HCT116 (cell line): ENCODE measurements at regions not wholly inside any gene's neighbourhood (a gene's known extent, or its start where the extent isn't known, plus 50 kb on each side); places are given as distances from the start of the nearest gene placed in this dataset.

Source experiments
- ATAC-seq: fragments of 200-7000 bp; cut with Tn5 transposase; 2 replicates; pipeline ENCODE4 v1.9.1; 2020; ENCODE audit warnings: mild to moderate bottlenecking, moderate library complexity
- BruUV-seq: library from RNA; stranded (reverse); fragments of 400-500 nt; replicated peaks from 2 replicates; lab custom pipeline; 2021; lab: Mats Ljungman, UMichigan
- CTCF ChIA-PET: fragments of 300-600 bp; sonication (Branson Sonifier 250); formaldehyde crosslinking; loops from one replicate; lab custom pipeline; 2021; ENCODE audit warnings: antibody characterized with exemption; lab: Charles Lee
- POLR2A ChIA-PET: fragments of 300-600, 350-600 bp; sonication (Branson Sonifier 250); formaldehyde crosslinking; loops from one replicate; lab custom pipeline; 2021; ENCODE audit warnings: antibody characterized with exemption; lab: Charles Lee
- RAD21 ChIA-PET, 2 experiments: fragments of 300-600 bp; sonication (Branson Sonifier 250); formaldehyde crosslinking; loops; one replicate each; lab custom pipeline; 2023; ENCODE audit warnings: low total read pairs in 2 of 2; ENCODE audit not compliant: uncharacterized antibody in 2 of 2, unreplicated experiment in 2 of 2, low non-redundant PET in 1 of 2; lab: Charles Lee
- DNase-seq: peaks from one replicate; pipeline ENCODE4 v3.0.0-alpha.2; 2010; ENCODE audit warnings: low read depth, low spot score
- H2AFZ ChIP-seq: fragments of 200-600 bp; shearing (Covaris generic), sonication (generic); 2 replicates; pipeline ENCODE4 v1.6.1; 2017; ENCODE audit warnings: low read depth, mixed run types, mixed read lengths, antibody characterized with exemption, low read length; ENCODE audit not compliant: poor library complexity, severe bottlenecking
- H3K27ac ChIP-seq: 2 replicates; pipeline ENCODE4 v1.5.1; 2012; ENCODE audit warnings: low read depth, low read length
- H3K27me3 ChIP-seq: fragments of 200-600 bp; sonication (generic); 2 replicates; pipeline ENCODE4 v1.6.1; 2016; ENCODE audit warnings: mixed run types, low read length, mixed read lengths; ENCODE audit not compliant: insufficient read depth
- H3K36me3 ChIP-seq, 2 experiments: fragments of 200-500 bp in 1 of 2; fragments of 200-600 bp in 1 of 2; sonication (Bioruptor generic) in 1 of 2; sonication (generic) in 1 of 2; 2 replicates each; pipeline versions ENCODE4 v1.5.1 to v1.6.1; 2014 to 2016; ENCODE audit warnings: low read length in 2 of 2, inconsistent platforms in 1 of 2, mixed read lengths in 1 of 2, mixed run types in 1 of 2; ENCODE audit not compliant: insufficient read depth in 2 of 2, control insufficient read depth in 1 of 2
- H3K4me1 ChIP-seq, 2 experiments: fragments of 200-600 bp in 1 of 2; sonication (generic) in 1 of 2; 2 replicates each; pipeline versions ENCODE4 v1.5.1 to v1.6.1; 2012 to 2017; ENCODE audit warnings: low read length in 2 of 2, inconsistent platforms in 1 of 2, mild to moderate bottlenecking in 1 of 2, mixed read lengths in 1 of 2, mixed run types in 1 of 2, moderate library complexity in 1 of 2; ENCODE audit not compliant: insufficient read depth in 2 of 2, control insufficient read depth in 1 of 2
- H3K4me2 ChIP-seq: fragments of 200-600 bp; sonication (generic); 2 replicates; pipeline ENCODE4 v1.6.1; 2017; ENCODE audit warnings: mixed run types, low read length, mixed read lengths
- H3K4me3 ChIP-seq, 2 experiments: fragments of 200-600 bp in 1 of 2; sonication (generic) in 1 of 2; replicated peaks in 1 of 2; 2 replicates each; pipeline ENCODE4 v1.5.1; 2011 to 2016; ENCODE audit warnings: low read length in 2 of 2, control low read depth in 1 of 2, low read depth in 1 of 2, mild to moderate bottlenecking in 1 of 2, mixed read lengths in 1 of 2, mixed run types in 1 of 2
- H3K79me2 ChIP-seq: fragments of 200-600 bp; sonication (generic); 2 replicates; pipeline ENCODE4 v1.6.1; 2017; ENCODE audit warnings: mild to moderate bottlenecking, mixed run types, low read length, moderate library complexity, mixed read lengths; ENCODE audit not compliant: insufficient read depth
- H3K9ac ChIP-seq: fragments of 200-600 bp; sonication (generic); 2 replicates; pipeline ENCODE4 v1.6.1; 2016; ENCODE audit warnings: low read length, mixed read lengths
- H3K9me2 ChIP-seq: fragments of 200-600 bp; sonication (generic), shearing (Covaris generic); 2 replicates; pipeline ENCODE4 v1.6.1; 2017; ENCODE audit warnings: mixed run types, mild to moderate bottlenecking, moderate library complexity; ENCODE audit not compliant: insufficient read depth
- H3K9me3 ChIP-seq, 2 experiments: fragments of 200-500 bp in 1 of 2; fragments of 200-600 bp in 1 of 2; sonication (Bioruptor generic) in 1 of 2; sonication (generic) in 1 of 2; 2 replicates each; pipeline ENCODE4 v1.6.1; 2014 to 2017; ENCODE audit warnings: low read length in 2 of 2, mixed read lengths in 2 of 2, inconsistent platforms in 1 of 2, low read depth in 1 of 2, mild to moderate bottlenecking in 1 of 2, mixed run types in 1 of 2, moderate library complexity in 1 of 2; ENCODE audit not compliant: control insufficient read depth in 1 of 2, insufficient read depth in 1 of 2
- H4K20me1 ChIP-seq: fragments of 200-600 bp; sonication (generic), shearing (Covaris generic); 2 replicates; pipeline ENCODE4 v1.6.1; 2017; ENCODE audit warnings: mixed run types, mild to moderate bottlenecking, moderate library complexity; ENCODE audit not compliant: insufficient read depth
- ATF3 ChIP-seq: IDR thresholded peaks from 2 replicates; pipeline ENCODE4 v1.6.1; 2012
- CTCF ChIP-seq, 3 experiments: fragments of 200-600 bp in 1 of 3; sonication (generic) in 1 of 3; IDR thresholded peaks in 2 of 3; conservative IDR thresholded peaks in 1 of 3; 2 replicates each; pipeline ENCODE4 v1.5.1; 2012 to 2017; ENCODE audit warnings: low read depth in 2 of 3, low read length in 2 of 3, antibody characterized with exemption in 1 of 3, borderline replicate concordance in 1 of 3, control low read depth in 1 of 3, mild to moderate bottlenecking in 1 of 3, mixed read lengths in 1 of 3, mixed run types in 1 of 3, moderate library complexity in 1 of 3; ENCODE audit not compliant: insufficient read depth in 1 of 3
- EZH2 ChIP-seq: fragments of 200-600 bp; sonication (generic); IDR thresholded peaks from 2 replicates; pipeline ENCODE4 v1.6.1; 2017; ENCODE audit warnings: antibody characterized with exemption, mixed run types
- SP1 ChIP-seq: IDR thresholded peaks from 2 replicates; pipeline ENCODE4 v1.6.1; 2012; ENCODE audit warnings: low read depth
- TCF7L2 ChIP-seq: IDR thresholded peaks from 2 replicates; pipeline ENCODE4 v1.7.0; 2011; ENCODE audit warnings: borderline replicate concordance, inconsistent platforms; ENCODE audit not compliant: insufficient read depth, insufficient read length; ENCODE audit errors: extremely low read depth
- intact Hi-C: fragments of 100-400 bp; cut with micrococcal nuclease; formaldehyde crosslinking; loops from 2 replicates; pipeline ENCODE4 v1.10.0; 2022

- TF ChIP-seq SP1 (no peak), ATF3 (no peak)
- TF ChIP-seq, all 23 proteins: peak for 0
These were observed 203.6 kb downstream of the ZNF365 start (continued) for GRCh38 chr10:62577666-62578291.

GRCh38 chr10:62578301-62578700 lies 204.1 kb downstream of the ZNF365 start:
- Histone ChIP-seq H3K4me3 (no peak overlapping the region), H3K79me2 (no peaks in the 10 kb centered on the region), H3K9me2 (no peaks in the 10 kb centered on the region), H3K4me2 (no peak overlapping the region), H3K36me3 (no peaks in the 10 kb centered on the region), H3K4me1 (no peaks in the 10 kb centered on the region), H3K27ac (no peak overlapping the region), H3K27me3 (no peaks in the 10 kb centered on the region), H4K20me1 (no peaks in the 10 kb centered on the region), H3K9me3 (no peaks in the 10 kb centered on the region), H3K9ac (no peak overlapping the region), H2AFZ (no peak overlapping the region)
- ChIA-PET CTCF (interaction anchor here (1.1 kb wide), 1 partner anchor 32 kb away, joined by 3 read pairs; no protein-coding TSS in a partner anchor), POLR2A (no interaction called here), RAD21 (no interaction called here)
- intact Hi-C loops = no loop called here
- ATAC-seq (no peak), DNase-seq (no peak)
- no TSS peak for BruUV-seq
- TF ChIP-seq EZH2 (no peak), CTCF (IDR thresholded peaks at IDR 0.05 in 2 of 3, conservative IDR thresholded peaks at IDR 0.05 in 1 of 3; ENCODE audit: borderline replicate concordance in 1 of 3, insufficient read depth in 1 of 3, low read depth in 2 of 3, low read length in 2 of 3) (no peak), TCF7L2 (no peak)
- TF ChIP-seq, all 23 proteins: peak for 0
